ENCODE measurements at regions not wholly inside any gene's neighbourhood (a gene's known extent, or its start where the extent isn't known, plus 50 kb on each side); places are given as distances from the start of the nearest gene placed in this dataset.
A peak's percentile ranks its signal among the peaks of the same experiment; 100 is the strongest.

DNA sequence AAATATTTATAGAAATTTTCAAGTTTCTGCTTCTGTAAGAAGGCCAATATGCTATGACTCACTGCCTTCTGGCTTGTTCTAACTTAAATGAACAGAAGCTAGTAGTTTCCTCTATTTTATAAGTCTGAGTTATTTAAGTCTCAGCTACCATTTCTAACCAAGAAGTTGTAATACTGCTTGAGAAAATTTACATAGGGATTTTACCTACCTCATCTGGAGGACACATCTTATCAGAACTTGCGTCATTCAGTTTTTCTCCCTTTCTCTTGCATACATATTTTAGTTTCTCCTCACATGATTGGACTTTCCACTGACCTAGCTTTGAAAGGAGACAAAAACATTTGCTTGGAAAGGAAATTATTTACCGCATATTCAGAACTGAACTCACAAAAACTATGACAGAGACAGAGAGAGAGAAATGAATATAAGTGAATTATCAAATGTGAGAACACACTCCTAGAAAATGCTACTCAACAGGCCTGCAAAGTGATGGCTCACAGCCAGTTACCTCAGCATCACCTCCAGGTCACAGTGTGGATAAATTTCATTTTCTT is 81.1 kb upstream of the CD302 start (continued):
- TF ChIP-seq, protein P1, sequence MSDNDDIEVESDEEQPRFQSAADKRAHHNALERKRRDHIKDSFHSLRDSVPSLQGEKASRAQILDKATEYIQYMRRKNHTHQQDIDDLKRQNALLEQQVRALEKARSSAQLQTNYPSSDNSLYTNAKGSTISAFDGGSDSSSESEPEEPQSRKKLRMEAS (IDR thresholded peaks at IDR 0.05; ENCODE audit: low read depth, low read length) = no peak
- TF ChIP-seq HDGF (IDR thresholded peaks at IDR 0.05) (no peak), YY1 (IDR thresholded peaks at IDR 0.05; ENCODE audit: low read depth, low read length) (no peak), JUNB (IDR thresholded peaks at IDR 0.05) (peak; percentile 94), KDM1A (IDR thresholded peaks at IDR 0.05; ENCODE audit: borderline replicate concordance) (no peak), POLR2AphosphoS2 (IDR thresholded peaks at IDR 0.05; ENCODE audit: low read depth, low read length) (no peak), EP300 (IDR thresholded peaks at IDR 0.05; ENCODE audit: borderline replicate concordance in 1 of 2, control insufficient read depth in 1 of 2, low read depth in 2 of 2, low read length in 2 of 2) (peak; percentile 89 to 95), EZH2 (IDR thresholded peaks at IDR 0.05; ENCODE audit: borderline replicate concordance, control insufficient read depth, low read depth, low read length) (no peak)
- TF ChIP-seq, protein P2, sequence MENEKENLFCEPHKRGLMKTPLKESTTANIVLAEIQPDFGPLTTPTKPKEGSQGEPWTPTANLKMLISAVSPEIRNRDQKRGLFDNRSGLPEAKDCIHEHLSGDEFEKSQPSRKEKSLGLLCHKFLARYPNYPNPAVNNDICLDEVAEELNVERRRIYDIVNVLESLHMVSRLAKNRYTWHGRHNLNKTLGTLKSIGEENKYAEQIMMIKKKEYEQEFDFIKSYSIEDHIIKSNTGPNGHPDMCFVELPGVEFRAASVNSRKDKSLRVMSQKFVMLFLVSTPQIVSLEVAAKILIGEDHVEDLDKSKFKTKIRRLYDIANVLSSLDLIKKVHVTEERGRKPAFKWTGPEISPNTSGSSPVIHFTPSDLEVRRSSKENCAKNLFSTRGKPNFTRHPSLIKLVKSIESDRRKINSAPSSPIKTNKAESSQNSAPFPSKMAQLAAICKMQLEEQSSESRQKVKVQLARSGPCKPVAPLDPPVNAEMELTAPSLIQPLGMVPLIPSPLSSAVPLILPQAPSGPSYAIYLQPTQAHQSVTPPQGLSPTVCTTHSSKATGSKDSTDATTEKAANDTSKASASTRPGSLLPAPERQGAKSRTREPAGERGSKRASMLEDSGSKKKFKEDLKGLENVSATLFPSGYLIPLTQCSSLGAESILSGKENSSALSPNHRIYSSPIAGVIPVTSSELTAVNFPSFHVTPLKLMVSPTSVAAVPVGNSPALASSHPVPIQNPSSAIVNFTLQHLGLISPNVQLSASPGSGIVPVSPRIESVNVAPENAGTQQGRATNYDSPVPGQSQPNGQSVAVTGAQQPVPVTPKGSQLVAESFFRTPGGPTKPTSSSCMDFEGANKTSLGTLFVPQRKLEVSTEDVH (IDR thresholded peaks at IDR 0.05; ENCODE audit: low read depth, partially characterized antibody) = no peak
- TF ChIP-seq, protein P3, sequence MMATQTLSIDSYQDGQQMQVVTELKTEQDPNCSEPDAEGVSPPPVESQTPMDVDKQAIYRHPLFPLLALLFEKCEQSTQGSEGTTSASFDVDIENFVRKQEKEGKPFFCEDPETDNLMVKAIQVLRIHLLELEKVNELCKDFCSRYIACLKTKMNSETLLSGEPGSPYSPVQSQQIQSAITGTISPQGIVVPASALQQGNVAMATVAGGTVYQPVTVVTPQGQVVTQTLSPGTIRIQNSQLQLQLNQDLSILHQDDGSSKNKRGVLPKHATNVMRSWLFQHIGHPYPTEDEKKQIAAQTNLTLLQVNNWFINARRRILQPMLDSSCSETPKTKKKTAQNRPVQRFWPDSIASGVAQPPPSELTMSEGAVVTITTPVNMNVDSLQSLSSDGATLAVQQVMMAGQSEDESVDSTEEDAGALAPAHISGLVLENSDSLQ (IDR thresholded peaks at IDR 0.05) = peak; percentile 52; the same call in 1 of the 2 replicates
- TF ChIP-seq, protein P4, sequence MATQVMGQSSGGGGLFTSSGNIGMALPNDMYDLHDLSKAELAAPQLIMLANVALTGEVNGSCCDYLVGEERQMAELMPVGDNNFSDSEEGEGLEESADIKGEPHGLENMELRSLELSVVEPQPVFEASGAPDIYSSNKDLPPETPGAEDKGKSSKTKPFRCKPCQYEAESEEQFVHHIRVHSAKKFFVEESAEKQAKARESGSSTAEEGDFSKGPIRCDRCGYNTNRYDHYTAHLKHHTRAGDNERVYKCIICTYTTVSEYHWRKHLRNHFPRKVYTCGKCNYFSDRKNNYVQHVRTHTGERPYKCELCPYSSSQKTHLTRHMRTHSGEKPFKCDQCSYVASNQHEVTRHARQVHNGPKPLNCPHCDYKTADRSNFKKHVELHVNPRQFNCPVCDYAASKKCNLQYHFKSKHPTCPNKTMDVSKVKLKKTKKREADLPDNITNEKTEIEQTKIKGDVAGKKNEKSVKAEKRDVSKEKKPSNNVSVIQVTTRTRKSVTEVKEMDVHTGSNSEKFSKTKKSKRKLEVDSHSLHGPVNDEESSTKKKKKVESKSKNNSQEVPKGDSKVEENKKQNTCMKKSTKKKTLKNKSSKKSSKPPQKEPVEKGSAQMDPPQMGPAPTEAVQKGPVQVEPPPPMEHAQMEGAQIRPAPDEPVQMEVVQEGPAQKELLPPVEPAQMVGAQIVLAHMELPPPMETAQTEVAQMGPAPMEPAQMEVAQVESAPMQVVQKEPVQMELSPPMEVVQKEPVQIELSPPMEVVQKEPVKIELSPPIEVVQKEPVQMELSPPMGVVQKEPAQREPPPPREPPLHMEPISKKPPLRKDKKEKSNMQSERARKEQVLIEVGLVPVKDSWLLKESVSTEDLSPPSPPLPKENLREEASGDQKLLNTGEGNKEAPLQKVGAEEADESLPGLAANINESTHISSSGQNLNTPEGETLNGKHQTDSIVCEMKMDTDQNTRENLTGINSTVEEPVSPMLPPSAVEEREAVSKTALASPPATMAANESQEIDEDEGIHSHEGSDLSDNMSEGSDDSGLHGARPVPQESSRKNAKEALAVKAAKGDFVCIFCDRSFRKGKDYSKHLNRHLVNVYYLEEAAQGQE (IDR thresholded peaks at IDR 0.05; ENCODE audit: low read depth, low read length) = no peak
- TF ChIP-seq, protein P5, sequence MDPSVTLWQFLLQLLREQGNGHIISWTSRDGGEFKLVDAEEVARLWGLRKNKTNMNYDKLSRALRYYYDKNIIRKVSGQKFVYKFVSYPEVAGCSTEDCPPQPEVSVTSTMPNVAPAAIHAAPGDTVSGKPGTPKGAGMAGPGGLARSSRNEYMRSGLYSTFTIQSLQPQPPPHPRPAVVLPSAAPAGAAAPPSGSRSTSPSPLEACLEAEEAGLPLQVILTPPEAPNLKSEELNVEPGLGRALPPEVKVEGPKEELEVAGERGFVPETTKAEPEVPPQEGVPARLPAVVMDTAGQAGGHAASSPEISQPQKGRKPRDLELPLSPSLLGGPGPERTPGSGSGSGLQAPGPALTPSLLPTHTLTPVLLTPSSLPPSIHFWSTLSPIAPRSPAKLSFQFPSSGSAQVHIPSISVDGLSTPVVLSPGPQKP (IDR thresholded peaks at IDR 0.05; ENCODE audit: low read depth, low read length) = no peak
- TF ChIP-seq, protein P6, sequence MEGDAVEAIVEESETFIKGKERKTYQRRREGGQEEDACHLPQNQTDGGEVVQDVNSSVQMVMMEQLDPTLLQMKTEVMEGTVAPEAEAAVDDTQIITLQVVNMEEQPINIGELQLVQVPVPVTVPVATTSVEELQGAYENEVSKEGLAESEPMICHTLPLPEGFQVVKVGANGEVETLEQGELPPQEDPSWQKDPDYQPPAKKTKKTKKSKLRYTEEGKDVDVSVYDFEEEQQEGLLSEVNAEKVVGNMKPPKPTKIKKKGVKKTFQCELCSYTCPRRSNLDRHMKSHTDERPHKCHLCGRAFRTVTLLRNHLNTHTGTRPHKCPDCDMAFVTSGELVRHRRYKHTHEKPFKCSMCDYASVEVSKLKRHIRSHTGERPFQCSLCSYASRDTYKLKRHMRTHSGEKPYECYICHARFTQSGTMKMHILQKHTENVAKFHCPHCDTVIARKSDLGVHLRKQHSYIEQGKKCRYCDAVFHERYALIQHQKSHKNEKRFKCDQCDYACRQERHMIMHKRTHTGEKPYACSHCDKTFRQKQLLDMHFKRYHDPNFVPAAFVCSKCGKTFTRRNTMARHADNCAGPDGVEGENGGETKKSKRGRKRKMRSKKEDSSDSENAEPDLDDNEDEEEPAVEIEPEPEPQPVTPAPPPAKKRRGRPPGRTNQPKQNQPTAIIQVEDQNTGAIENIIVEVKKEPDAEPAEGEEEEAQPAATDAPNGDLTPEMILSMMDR (IDR thresholded peaks at IDR 0.05 in 2 of 3, conservative IDR thresholded peaks at IDR 0.05 in 1 of 3; ENCODE audit: control insufficient read depth in 2 of 3, extremely low read depth in 1 of 3, insufficient read depth in 1 of 3, low read depth in 3 of 3, low read length in 3 of 3) = no peak
- TF ChIP-seq, protein P7, sequence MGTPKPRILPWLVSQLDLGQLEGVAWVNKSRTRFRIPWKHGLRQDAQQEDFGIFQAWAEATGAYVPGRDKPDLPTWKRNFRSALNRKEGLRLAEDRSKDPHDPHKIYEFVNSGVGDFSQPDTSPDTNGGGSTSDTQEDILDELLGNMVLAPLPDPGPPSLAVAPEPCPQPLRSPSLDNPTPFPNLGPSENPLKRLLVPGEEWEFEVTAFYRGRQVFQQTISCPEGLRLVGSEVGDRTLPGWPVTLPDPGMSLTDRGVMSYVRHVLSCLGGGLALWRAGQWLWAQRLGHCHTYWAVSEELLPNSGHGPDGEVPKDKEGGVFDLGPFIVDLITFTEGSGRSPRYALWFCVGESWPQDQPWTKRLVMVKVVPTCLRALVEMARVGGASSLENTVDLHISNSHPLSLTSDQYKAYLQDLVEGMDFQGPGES (IDR thresholded peaks at IDR 0.05) = no peak

Data from GM12878 (cell line).